H9 (cell line): ENCODE measurements at regions not wholly inside any gene's neighbourhood (a gene's known extent, or its start where the extent isn't known, plus 50 kb on each side); places are given as distances from the start of the nearest gene placed in this dataset.

Experiments
- DNase-seq: peaks from one replicate; pipeline ENCODE4 v3.0.0-alpha.2; 2017
- H2AFZ ChIP-seq: one replicate; pipeline ENCODE4 v1.6.1; 2013; ENCODE audit warnings: mild to moderate bottlenecking, low read length, control low read depth, moderate library complexity
- H2AK5ac ChIP-seq: 2 replicates; pipeline ENCODE4 v1.6.1; 2013; ENCODE audit warnings: low read length, control low read depth, mixed read lengths; ENCODE audit not compliant: insufficient read length
- H2BK120ac ChIP-seq: one replicate; pipeline ENCODE4 v1.6.1; 2013; ENCODE audit warnings: low read depth, mild to moderate bottlenecking, low read length, control low read depth, inconsistent platforms; ENCODE audit not compliant: poor library complexity, severe bottlenecking
- H2BK12ac ChIP-seq: 2 replicates; pipeline ENCODE4 v1.6.1; 2013; ENCODE audit warnings: low read length, control low read depth, mixed read lengths, low read depth; ENCODE audit not compliant: insufficient read length
- H2BK15ac ChIP-seq: 2 replicates; pipeline ENCODE4 v1.6.1; 2013; ENCODE audit warnings: low read depth, low read length, control low read depth
- H2BK20ac ChIP-seq: one replicate; pipeline ENCODE4 v1.6.1; 2013; ENCODE audit warnings: low read depth, mild to moderate bottlenecking, low read length, control low read depth, inconsistent platforms; ENCODE audit not compliant: poor library complexity, severe bottlenecking
- H2BK5ac ChIP-seq: 2 replicates; pipeline ENCODE4 v1.6.1; 2013; ENCODE audit warnings: low read length, control low read depth, mixed read lengths; ENCODE audit not compliant: insufficient read length
- H3K14ac ChIP-seq: 2 replicates; pipeline ENCODE4 v1.6.1; 2013; ENCODE audit warnings: low read length, control low read depth; ENCODE audit not compliant: insufficient read depth
- H3K18ac ChIP-seq: 2 replicates; pipeline ENCODE4 v1.6.1; 2013; ENCODE audit warnings: low read depth, mild to moderate bottlenecking, mixed read lengths, low read length, control low read depth; ENCODE audit not compliant: insufficient read length
- H3K23ac ChIP-seq: 2 replicates; pipeline ENCODE4 v1.6.1; 2013; ENCODE audit warnings: low read length, control low read depth, mixed read lengths, low read depth; ENCODE audit not compliant: insufficient read length
- H3K23me2 ChIP-seq: 2 replicates; pipeline ENCODE4 v1.6.1; 2013; ENCODE audit warnings: low read depth, mild to moderate bottlenecking, mixed read lengths, low read length, control low read depth; ENCODE audit not compliant: insufficient read length, poor library complexity, severe bottlenecking
- H3K27ac ChIP-seq: 2 replicates; pipeline ENCODE4 v1.5.1; 2013; ENCODE audit warnings: low read length, control low read depth, mixed read lengths, low read depth; ENCODE audit not compliant: insufficient read length
- H3K27me3 ChIP-seq: 2 replicates; pipeline ENCODE4 v1.6.1; 2013; ENCODE audit warnings: low read length, control low read depth, inconsistent platforms; ENCODE audit not compliant: insufficient read depth
- H3K4ac ChIP-seq: 2 replicates; pipeline ENCODE4 v1.6.1; 2013; ENCODE audit warnings: low read depth, mild to moderate bottlenecking, control low read depth, inconsistent platforms, low read length, moderate library complexity
- H3K4me1 ChIP-seq: 2 replicates; pipeline ENCODE4 v1.6.1; 2013; ENCODE audit warnings: low read length, control low read depth, inconsistent platforms; ENCODE audit not compliant: insufficient read depth
- H3K4me2 ChIP-seq: 2 replicates; pipeline ENCODE4 v1.6.1; 2013; ENCODE audit warnings: low read length, control low read depth, mixed read lengths; ENCODE audit not compliant: insufficient read length, insufficient read depth
- H3K56ac ChIP-seq: 2 replicates; pipeline ENCODE4 v1.6.1; 2013; ENCODE audit warnings: low read depth, mild to moderate bottlenecking, mixed read lengths, low read length, control low read depth; ENCODE audit not compliant: insufficient read length
- H3K79me1 ChIP-seq: 2 replicates; pipeline ENCODE4 v1.6.1; 2013; ENCODE audit warnings: low read depth, mild to moderate bottlenecking, moderate library complexity, low read length, control low read depth, inconsistent platforms; ENCODE audit not compliant: insufficient read depth, poor library complexity, severe bottlenecking
- H3K79me2 ChIP-seq: 2 replicates; pipeline ENCODE4 v1.6.1; 2013; ENCODE audit warnings: low read length, control low read depth, inconsistent platforms; ENCODE audit not compliant: insufficient read depth
- H3K9ac ChIP-seq: 2 replicates; pipeline ENCODE4 v1.6.1; 2013; ENCODE audit warnings: low read length, control low read depth, mixed read lengths; ENCODE audit not compliant: insufficient read length; ENCODE audit errors: extremely low read depth
- H3K9me3 ChIP-seq: one replicate; pipeline ENCODE4 v1.6.1; 2013; ENCODE audit warnings: low read depth, low read length, inconsistent platforms; ENCODE audit not compliant: control insufficient read depth
- H3T11ph ChIP-seq: one replicate; pipeline ENCODE4 v1.6.1; 2013; ENCODE audit warnings: mild to moderate bottlenecking, low read length, control low read depth, inconsistent platforms
- H4K20me1 ChIP-seq: one replicate; pipeline ENCODE4 v1.6.1; 2013; ENCODE audit not compliant: control insufficient read depth, insufficient read length, insufficient read depth
- H4K5ac ChIP-seq: 2 replicates; pipeline ENCODE4 v1.6.1; 2013; ENCODE audit warnings: low read depth, mild to moderate bottlenecking, mixed read lengths, low read length, control low read depth; ENCODE audit not compliant: insufficient read length
- H4K8ac ChIP-seq: replicated peaks from 2 replicates; pipeline ENCODE4 v1.6.1; 2013; ENCODE audit warnings: low read length, control low read depth, mixed read lengths, low read depth; ENCODE audit not compliant: insufficient read length
- H4K91ac ChIP-seq: 2 replicates; pipeline ENCODE4 v1.6.1; 2013; ENCODE audit warnings: low read depth, mild to moderate bottlenecking, moderate library complexity, mixed read lengths, low read length, control low read depth; ENCODE audit not compliant: insufficient read length
- H3K27ac Mint-ChIP-seq, 3 experiments: 2 replicates in 2 of 3; 3 replicates in 1 of 3; pipeline ENCODE4 v1.8.0; 2020 to 2021; ENCODE audit warnings: mixed read lengths in 3 of 3, mild to moderate bottlenecking in 1 of 3, moderate library complexity in 1 of 3
- H3K27me3 Mint-ChIP-seq: 2 replicates; pipeline ENCODE4 v1.8.0; 2021; ENCODE audit warnings: low read depth, mild to moderate bottlenecking, moderate library complexity, mixed read lengths
- H3K36me3 Mint-ChIP-seq, 3 experiments: 2 replicates in 2 of 3; 3 replicates in 1 of 3; pipeline ENCODE4 v1.8.0; 2020 to 2021; ENCODE audit warnings: low read depth in 3 of 3, mixed read lengths in 3 of 3; ENCODE audit not compliant: insufficient read depth in 1 of 3
- H3K4me1 Mint-ChIP-seq, 2 experiments: 2 replicates each; pipeline ENCODE4 v1.8.0; 2020; ENCODE audit warnings: mixed read lengths in 2 of 2
- H3K4me3 Mint-ChIP-seq, 2 experiments: 2 replicates in 1 of 2; 3 replicates in 1 of 2; pipeline ENCODE4 v1.8.0; 2020 to 2021; ENCODE audit warnings: mild to moderate bottlenecking in 2 of 2, mixed read lengths in 2 of 2, moderate library complexity in 1 of 2
- H3K9me3 Mint-ChIP-seq, 2 experiments: 2 replicates in 1 of 2; 3 replicates in 1 of 2; pipeline ENCODE4 v1.8.0; 2020; ENCODE audit warnings: mild to moderate bottlenecking in 2 of 2, mixed read lengths in 2 of 2, moderate library complexity in 1 of 2
- CTCF ChIP-seq: fragments of 200-600 bp; sonication (generic); conservative IDR thresholded peaks from 3 replicates; pipeline ENCODE4 v1.8.0; 2021; ENCODE audit warnings: antibody characterized with exemption, mild to moderate bottlenecking
- WGBS: extraction: QIAGEN DNeasy Blood & Tissue Kit; methylation state at CpG from one replicate; pipeline ENCODE4 v1.1.7; 2013; ENCODE audit warnings: missing lambda C conversion rate, low lambda C conversion rate, mixed read lengths; ENCODE audit not compliant: insufficient read length; ENCODE audit errors: extremely low coverage; 5-methylcytosine and 5-hydroxymethylcytosine counted together

DNA sequence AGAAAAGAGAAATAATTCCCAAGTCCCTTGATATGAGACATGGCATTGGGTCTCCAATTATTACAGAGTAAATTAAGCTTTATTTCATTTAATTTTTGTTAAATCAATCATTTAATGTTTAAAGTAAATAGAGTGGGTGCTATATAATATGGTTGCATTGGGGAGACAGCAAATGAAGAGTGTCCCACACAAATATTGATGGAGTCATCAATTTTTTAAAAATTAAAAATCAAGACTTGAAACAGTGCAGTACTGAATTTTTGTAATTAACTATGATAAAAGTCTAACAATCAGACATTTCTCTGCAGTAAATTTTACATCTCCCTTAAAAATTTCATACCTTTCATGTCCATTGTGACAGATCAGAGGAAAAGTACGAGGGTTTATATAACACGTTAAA is 193.9 kb upstream of the ID4 start:
- Histone ChIP-seq H3K27ac (no peak overlapping the region), H2BK12ac (no peak overlapping the region), H2AK5ac (no peak overlapping the region), H3K79me1 (no peaks in the 10 kb centered on the region), H2AFZ (no peak overlapping the region), H3K9me3 (no peaks in the 10 kb centered on the region), H3K14ac (no peak overlapping the region), H3K27me3 (no peaks in the 10 kb centered on the region), H4K91ac (no peak overlapping the region), H3K9ac (no peak overlapping the region), H3K79me2 (no peaks in the 10 kb centered on the region), H3K4me1 (no peaks in the 10 kb centered on the region), H4K5ac (no peak overlapping the region), H3T11ph (no peak overlapping the region), H4K8ac (no peak overlapping the region), H2BK5ac (no peak overlapping the region), H2BK20ac (no peak overlapping the region), H4K20me1 (no peaks in the 10 kb centered on the region), H3K56ac (no peak overlapping the region), H2BK120ac (no peak overlapping the region), H3K23ac (no peak overlapping the region), H2BK15ac (no peak overlapping the region), H3K4ac (no peak overlapping the region), H3K23me2 (no peaks in the 10 kb centered on the region), H3K4me2 (no peak overlapping the region), H3K18ac (no peak overlapping the region)
- no peak for DNase-seq
- Mint-ChIP-seq H3K27me3 (no peaks in the 10 kb centered on the region), H3K4me1 (peaks cover 0 to 5% of the 10 kb centered on the region in 2 experiments; a peak in 3 of 4 replicates), H3K9me3 (peaks cover under 1 to 4% of the 10 kb centered on the region in 2 experiments; a peak in 3 of 5 replicates), H3K27ac (no peak overlapping the region), H3K36me3 (peaks cover 0 to 5% (median 0%) of the 10 kb centered on the region in 3 experiments; a peak in 1 of 7 replicates), H3K4me3 (no peak overlapping the region)
- TF ChIP-seq CTCF: no peak
- no CpG with 5 or more reads among the region's 2 CpGs for WGBS
